Stimulated activated CD8-positive, alpha-beta memory T cell treated with anti-CD3 and anti-CD28 coated beads, Interleukin-7, amount 100 ng/mL, for 4 hours (primary cell): ENCODE measurements at regions not wholly inside any gene's neighbourhood (a gene's known extent, or its start where the extent isn't known, plus 50 kb on each side); places are given as distances from the start of the nearest gene placed in this dataset.
A peak's percentile ranks its signal among the peaks of the same experiment; 100 is the strongest.

ENCODE experiments used
- DNase-seq, 2 donors: peaks; one replicate each; pipeline ENCODE4 v3.0.0-alpha.2; 2020; ENCODE audit warnings: low read depth in 2 of 2

DNA sequence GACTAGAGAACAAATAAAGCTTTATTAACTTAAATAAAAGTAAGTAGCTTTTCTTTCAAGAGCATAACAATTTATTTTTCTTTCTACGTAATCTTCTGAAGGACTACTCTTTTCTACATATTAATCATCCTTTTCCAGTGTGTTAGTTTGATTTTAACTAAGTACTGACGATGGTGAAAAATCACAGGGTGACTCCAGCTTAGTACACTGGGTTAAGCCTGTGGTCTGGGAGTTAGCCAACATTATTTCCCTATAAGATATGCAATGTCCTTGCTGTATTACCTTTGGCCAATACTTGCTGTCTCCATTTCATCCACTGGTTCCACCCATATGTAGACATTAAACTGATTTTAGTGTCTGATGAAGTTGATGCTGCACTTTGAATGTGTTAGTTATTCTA lies 508.6 kb upstream of the SUCLG2 start:
- DNase-seq, result no peak

- DNase-seq, result no peak
Measured at GRCh38 chr3:68162644-68163043, 508.2 kb upstream of the SUCLG2 start.

DNA sequence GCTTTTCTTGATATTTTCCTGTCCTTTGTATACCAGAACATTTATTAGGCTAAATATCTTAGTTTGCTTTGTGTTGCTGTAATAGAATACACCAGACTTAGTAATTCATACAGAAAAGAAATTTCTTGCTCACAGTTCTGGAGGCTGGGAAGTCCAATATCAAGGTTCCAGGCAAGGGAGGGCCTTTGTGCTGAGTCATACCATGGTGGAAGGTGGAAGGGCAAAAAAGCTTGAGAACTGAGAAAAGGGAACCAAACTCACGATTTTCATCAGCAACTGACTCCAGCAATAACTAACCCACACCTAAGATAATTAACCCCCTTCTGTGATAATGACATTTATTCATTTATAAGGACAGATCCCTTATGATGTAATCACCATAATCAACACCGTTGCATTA lies 496.9 kb upstream of the SUCLG2 start:
- DNase-seq, result no peak

DNA sequence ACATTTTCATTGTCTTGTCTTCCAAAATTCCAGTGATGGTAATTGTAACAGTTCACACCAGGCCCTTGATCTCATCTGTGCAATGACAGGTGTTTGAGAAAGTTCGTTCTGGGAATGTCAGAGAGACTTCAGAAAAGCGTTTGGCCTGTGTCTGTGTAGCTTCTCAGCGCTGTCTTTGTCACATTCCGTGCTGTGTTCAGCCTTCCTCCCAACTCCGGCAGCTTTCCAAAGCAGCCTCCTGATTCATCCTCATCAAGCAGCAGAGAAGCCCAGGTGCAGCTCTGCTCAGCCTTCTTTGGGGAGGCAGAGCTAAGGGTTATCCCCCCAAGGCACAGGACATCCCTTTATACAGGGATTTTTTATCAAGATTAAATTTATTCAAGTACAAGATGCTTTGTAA lies 494.0 kb upstream of the SUCLG2 start:
- DNase-seq, result no peak

DNA sequence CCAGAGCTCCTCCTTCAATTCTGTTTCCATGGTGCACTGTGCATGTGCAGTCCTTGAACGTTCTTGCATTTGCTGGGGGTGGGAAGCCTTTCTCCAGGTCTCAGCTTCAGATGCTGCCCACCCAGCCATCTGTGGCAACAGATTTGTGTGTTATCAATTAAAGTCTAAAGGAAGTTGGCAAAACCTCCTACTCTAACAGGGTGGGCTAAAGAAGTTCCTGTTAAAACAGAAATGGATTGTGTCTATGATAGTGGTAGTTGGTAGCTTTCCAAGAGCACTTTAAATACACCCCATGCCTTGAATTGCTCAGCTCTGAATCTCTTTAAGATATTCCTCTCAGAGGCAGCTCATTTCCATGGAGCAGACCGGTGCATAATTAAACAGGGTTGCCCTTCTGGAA lies 488.0 kb upstream of the SUCLG2 start:
- no peak for DNase-seq

DNA sequence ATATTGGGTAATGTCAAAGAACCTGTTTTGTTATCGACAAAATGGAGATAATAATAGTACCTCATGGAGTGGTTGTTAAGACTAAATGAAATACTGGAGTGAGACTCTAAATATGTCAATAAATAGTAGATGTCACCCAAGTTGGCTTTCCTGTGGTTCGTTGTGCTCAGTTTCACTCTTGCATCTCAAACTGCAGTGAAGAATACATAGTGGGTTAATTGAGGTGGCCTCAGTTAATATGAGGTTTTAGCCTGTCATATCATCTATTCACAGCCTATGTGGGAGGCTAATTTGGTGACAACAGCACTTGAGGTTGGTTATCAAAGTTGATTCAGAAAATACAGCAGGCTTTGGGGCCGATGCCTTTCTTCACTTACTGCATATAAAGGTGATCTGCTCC lies 485.5 kb upstream of the SUCLG2 start:
- DNase-seq, result no peak

DNA sequence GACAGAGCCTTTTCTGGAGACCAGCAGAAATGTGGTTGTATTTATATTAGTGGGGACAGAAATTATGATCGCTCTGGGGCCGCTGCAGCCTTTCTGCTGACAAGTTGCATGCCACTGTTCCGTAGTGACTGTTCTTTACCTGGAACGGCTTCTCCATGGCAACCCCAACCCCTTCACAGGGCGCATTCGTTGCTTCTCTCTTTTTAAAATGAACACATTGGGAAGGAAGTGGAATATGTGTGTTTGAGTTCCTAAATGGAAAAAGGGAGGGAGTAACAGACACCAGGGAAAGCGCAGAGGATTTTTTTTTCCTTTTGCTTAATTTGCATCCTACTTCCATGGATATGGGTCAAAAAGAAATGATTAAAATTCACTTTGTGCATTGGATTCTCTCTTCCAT lies 482.0 kb upstream of the SUCLG2 start:
- DNase-seq, result no peak

- DNase-seq, result no peak
Measured at GRCh38 chr3:68135067-68135466, 480.7 kb upstream of the SUCLG2 start.

DNA sequence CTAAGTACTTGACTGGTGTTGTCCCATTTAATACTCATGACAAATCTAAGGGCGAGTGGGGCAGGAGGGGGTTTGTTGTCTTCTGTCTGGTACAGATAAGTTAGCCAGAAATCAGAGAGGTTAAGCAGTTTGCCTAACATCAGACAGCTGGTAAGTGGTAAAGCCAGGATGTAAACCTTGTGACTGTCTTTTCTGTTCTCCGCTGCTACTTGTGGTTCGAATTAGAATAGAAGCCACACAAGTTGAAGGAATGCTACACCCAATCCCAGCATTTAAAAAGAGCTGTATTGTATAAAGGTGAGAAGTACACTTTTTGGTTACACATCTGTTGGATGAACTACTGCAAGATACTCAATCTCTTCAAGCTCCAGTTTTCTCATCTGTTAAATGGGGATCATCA lies 474.7 kb upstream of the SUCLG2 start:
- no peak for DNase-seq

- no peak for DNase-seq
Measured at GRCh38 chr3:68123231-68123630, 468.8 kb upstream of the SUCLG2 start.

- DNase-seq, result no peak
Measured at GRCh38 chr3:68121287-68121686, 466.9 kb upstream of the SUCLG2 start.

- no peak for DNase-seq
Measured at GRCh38 chr3:68116580-68116979, 462.2 kb upstream of the SUCLG2 start.

DNA sequence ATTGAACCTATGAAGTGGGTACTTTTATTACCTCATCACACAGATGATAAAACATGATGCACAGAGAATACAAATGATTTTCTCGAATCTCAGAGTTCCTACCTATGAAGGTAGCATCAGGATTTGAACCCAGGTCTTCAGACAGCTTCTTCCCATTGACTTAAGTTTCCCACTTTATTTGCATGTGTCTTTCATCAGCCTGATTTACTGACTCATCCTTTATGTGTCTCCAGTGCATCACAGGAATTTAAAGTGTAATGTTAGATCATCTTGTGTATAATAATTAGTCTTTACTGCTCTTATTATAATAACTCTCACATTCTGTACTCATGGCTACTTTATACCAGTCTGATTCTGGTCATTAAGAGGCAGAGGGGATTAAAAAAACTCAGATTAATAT lies 449.4 kb upstream of the SUCLG2 start:
- DNase-seq, result no peak

DNA sequence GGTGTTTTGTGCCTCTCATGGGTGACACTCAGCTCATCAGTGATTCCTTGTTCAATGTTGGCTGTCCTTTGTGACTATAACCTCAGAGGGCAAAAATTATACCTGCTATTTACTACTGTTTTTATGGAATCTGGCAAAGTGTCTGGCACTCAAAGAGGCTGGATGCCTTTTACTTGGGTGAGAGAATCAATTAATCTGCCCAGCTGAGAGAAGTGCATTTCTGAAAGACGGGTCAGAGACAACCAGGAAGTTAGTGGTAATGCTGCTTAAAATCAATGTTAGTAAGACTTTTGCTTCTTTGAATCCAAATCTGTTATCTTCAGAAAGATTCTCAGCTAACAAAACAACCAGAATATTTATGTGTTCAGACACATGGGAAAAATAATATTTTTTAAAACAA lies 436.2 kb upstream of the SUCLG2 start:
- DNase-seq, result no peak

GRCh38 chr3:68089572-68090011 lies 435.2 kb upstream of the SUCLG2 start:
- DNase-seq, result no peak

DNA sequence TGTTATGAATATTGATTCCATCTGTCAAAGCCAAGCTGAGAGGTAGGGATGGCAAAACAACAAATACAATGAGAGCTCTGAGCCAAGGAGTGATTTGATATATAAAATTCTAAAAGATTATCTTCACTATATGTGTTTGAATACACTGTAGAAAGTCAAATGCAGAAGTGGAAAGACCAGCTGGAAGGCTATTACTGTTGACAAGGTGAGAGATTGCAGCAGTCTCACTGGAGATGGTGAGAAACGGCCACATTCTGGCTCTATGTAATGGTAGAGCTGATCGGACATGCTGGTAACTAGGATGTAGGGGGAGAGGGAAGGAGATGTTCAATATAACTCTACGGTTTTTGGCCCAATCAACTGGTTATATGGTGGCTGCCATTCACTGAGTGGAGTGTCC lies 434.2 kb upstream of the SUCLG2 start:
- DNase-seq, result no peak

- DNase-seq, result peak; percentile 10 to 36
Measured at GRCh38 chr3:68088216-68088615, 433.8 kb upstream of the SUCLG2 start.

- DNase-seq, result no peak
Measured at GRCh38 chr3:68072062-68072461, 417.6 kb upstream of the SUCLG2 start.

DNA sequence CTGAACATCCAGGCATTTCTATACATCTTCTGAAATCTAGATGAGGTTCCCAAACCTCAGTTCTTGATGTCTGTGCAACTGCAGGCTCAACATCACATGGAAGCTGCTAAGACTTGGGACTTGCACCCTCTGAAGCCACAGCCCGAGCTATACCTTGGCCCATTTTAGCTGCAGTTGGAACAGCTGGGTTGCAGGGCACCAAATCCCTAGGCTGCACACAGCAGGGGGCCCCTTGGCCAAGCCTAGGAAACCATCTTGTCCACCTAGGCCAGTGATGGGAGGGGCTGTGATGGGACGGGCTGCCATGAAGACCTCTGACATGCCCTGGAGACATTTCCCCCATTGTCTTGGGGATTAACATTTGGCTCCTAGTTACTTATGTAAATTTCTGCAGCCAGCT lies 415.8 kb upstream of the SUCLG2 start:
- no peak for DNase-seq

DNA sequence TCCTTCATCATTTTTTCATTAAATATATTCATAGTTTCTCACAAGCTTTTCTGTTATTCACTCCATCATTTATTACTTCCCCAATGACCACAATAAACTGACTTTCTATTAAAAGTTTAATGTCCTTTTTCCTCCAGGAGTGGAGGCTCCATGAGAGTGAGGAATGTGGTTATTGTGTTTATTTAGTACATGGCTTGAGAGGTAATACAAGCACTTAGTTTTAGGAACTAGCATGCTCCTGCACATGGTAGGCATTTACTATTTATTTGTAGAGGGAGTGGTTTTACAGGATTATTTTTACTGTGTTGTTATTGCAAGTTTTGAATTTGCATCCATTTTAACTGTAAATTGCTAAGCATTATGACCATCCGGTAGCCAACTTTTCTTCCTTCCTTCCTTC lies 412.9 kb upstream of the SUCLG2 start:
- no peak for DNase-seq

DNA sequence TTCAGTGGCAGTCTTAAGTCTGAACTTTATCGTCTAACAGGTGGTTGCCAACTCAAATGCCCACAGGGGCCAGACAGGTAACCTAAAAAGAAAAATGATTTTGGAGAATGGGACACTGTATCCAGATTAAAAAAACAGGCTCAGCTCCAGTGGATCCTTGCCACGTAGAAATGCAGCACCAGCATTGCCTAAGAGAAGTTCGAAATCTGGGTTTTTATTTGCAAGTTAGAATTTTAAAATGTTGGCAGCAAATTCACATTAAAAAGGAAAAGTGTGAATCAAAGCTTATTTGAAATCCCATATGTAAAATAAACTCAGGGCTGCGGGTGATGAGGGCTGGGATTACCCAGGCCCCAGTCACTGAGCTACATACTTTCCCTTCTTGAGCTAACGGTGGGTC lies 408.5 kb upstream of the SUCLG2 start:
- DNase-seq, result no peak

DNA sequence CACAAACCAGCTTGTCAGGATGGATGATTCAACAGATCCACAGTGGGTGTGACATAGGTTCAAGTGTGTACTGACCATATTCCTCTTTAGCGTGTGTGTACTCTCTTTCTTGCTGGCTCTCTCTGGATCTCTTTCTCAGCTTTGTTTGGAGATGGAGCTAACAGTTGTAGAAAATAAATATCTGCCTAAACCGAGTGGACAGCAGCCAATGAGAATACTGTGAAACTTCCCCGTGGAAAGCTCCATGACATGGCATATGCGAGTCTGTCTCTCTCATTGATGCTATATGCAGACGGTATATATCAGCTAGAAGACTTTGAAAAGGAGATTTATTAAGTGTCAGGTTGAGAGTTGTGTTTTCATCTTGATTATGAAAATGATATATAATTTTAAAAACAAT lies 406.5 kb upstream of the SUCLG2 start:
- DNase-seq, result no peak

- no peak for DNase-seq
Measured at GRCh38 chr3:68060191-68060590, 405.8 kb upstream of the SUCLG2 start.

DNA sequence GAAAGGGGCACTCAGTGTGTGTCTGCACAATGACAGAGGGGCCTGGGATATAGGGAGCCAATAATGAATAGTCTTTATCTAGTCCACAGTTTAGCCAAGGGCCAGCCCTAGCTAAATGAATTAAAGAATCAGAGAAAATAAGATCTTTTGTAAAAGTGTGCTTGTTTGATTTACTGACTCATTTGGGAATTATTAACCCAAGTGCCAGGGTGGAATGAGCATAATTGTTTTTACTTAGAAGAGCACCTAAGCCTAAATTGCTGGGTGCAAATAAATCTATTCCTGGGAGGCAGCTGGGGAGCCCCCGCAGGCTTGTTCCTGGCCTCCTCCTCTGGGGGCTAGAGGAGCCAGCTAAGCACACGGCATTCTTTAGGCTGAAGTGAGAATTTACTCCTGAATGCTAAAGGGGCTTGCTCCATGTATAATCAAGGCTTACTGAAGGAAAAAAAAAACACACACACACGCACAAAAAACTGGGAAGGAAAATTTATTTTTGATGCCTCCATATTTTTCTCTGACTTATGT lies 405.3 kb upstream of the SUCLG2 start:
- DNase-seq, result no peak
